PC-9 (cell line): ENCODE measurements at regions not wholly inside any gene's neighbourhood (a gene's known extent, or its start where the extent isn't known, plus 50 kb on each side); places are given as distances from the start of the nearest gene placed in this dataset.

Experiments
- EZH2 ChIP-seq: fragments of 200-600 bp; sonication (generic); IDR thresholded peaks from 2 replicates; pipeline ENCODE4 v1.8.0; 2017; ENCODE audit warnings: antibody characterized with exemption, low read depth
- TF ChIP-seq, protein P1 (sequence below): fragments of 200-600 bp; sonication (generic); conservative IDR thresholded peaks from 2 replicates; pipeline ENCODE4 v1.6.1; 2017; ENCODE audit warnings: mixed run types, antibody characterized with exemption, mild to moderate bottlenecking, moderate library complexity

DNA sequence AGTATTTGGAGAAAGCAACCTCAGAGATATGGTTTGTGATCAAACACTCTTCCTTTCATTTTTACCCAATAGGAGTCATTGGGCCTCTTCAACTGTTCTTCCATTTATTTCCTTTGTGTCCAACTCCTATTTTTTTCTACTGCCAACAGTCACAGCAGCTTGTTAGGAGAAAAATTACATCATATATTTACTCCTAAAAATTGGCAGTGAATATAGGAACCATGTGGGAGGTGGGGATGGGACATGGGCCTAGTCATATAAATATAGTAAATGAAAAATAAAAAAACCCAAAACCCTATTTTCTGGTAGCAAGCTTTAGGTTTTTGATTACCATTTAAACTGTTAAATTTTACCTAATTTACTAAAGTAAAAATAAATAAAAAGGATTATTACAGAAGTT is 134.9 kb upstream of the MPDZ start:
- TF ChIP-seq, protein P1, sequence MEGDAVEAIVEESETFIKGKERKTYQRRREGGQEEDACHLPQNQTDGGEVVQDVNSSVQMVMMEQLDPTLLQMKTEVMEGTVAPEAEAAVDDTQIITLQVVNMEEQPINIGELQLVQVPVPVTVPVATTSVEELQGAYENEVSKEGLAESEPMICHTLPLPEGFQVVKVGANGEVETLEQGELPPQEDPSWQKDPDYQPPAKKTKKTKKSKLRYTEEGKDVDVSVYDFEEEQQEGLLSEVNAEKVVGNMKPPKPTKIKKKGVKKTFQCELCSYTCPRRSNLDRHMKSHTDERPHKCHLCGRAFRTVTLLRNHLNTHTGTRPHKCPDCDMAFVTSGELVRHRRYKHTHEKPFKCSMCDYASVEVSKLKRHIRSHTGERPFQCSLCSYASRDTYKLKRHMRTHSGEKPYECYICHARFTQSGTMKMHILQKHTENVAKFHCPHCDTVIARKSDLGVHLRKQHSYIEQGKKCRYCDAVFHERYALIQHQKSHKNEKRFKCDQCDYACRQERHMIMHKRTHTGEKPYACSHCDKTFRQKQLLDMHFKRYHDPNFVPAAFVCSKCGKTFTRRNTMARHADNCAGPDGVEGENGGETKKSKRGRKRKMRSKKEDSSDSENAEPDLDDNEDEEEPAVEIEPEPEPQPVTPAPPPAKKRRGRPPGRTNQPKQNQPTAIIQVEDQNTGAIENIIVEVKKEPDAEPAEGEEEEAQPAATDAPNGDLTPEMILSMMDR = no peak
- TF ChIP-seq EZH2 = no peak
